GM18519 (cell line): ENCODE measurements at regions not wholly inside any gene's neighbourhood (a gene's known extent, or its start where the extent isn't known, plus 50 kb on each side); places are given as distances from the start of the nearest gene placed in this dataset.

Experiments
- ATAC-seq: cut with Tn5 transposase; IDR thresholded peaks from one replicate; pipeline ENCODE4 v1.9.1; 2021; ENCODE audit warnings: mild to moderate bottlenecking, moderate library complexity; ENCODE audit not compliant: unreplicated experiment, low FRiP score

- no peak for ATAC-seq
Observed at GRCh38 chr22:48181263-48181955, 1419.0 kb downstream of the TBC1D22A start.

- ATAC-seq = no peak
Observed at GRCh38 chr22:48180631-48181030, 1418.2 kb downstream of the TBC1D22A start.

DNA sequence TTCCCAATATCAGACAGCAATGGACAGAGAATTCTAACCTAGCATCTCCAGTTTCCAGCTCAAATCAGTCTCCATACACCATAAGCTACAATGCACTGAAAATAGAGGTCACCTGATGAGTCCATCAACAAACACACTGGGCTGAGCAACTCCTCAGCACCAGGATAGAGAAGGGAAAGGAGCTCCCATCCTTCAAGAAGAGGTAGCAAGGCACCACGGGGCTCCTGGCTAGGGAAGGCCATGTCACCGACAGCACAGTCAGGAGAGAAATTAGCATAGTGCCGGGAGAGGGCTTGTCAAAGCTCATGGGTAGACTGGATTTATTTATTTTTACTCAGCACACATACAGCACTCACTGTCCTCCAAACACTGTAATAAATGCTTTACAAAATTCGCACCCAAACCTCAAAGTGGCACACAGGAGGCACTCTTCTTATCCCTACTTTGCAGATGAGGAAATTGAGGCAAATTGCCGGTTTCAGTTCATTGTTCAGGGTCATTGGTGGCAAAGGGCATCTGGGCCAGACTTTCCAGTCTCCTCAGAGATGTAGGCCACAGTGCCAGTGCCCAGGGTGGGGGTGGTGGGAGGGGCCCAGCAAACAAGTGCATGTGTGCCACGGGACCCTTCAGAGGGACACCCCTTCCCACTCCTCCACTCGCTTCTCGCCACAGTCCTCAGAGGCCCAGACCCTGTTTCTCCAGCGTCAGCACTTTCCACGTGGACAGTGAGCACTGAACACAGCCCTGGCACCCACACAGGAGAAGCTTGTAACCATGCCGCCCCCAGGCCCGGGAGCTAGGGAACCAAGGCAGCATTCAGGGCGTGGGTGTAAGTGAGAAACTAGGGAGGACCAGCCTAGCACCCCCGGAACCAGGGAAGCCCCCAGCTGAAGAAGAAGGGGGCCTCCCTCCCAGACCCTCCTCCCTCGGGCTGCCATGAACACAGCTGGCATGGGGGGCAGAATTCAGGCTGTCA is 1417.4 kb downstream of the TBC1D22A start:
- ATAC-seq = no peak

GRCh38 chr22:48178536-48178935 is 1416.1 kb downstream of the TBC1D22A start:
- ATAC-seq = no peak

DNA sequence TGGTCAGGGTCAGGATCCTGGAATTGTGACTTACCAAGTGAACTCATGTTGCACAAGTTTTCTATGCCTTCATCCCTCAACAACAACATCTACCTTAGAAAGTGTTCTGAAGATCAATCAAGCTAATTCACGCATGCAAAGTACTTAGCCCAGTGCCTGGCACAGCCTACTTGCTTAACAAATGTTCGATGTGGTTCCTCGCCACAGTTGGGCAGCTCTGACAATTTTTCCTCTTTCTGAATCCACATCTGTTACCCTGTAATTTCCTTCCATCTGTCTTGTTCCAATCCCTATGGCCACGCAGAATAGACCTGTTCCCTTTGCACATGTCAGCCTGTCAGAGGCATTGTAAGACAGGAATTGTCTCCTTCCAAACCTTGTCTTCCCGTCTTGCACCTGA is 1415.2 kb downstream of the TBC1D22A start:
- no peak for ATAC-seq

- no peak for ATAC-seq
Observed at GRCh38 chr22:48175721-48176120, 1413.3 kb downstream of the TBC1D22A start.

DNA sequence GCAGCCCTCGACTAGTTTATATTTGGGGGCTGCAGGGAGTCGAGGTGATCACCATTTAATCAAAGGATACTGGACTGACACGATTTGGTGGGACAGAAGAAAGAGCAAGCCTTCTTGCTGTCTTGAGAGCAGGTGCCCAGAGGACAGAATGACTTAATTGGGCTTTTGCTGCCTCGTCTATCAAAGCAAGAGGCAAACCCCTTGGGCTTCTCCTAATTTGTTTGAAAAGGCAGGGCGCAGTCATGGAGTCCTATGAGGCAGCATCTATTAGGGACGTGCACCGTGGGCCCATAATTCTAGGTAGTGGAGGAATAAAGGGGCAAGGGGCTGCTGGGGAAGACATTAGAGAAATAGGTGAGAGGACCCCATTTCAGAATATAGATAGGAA is 1411.3 kb downstream of the TBC1D22A start:
- ATAC-seq = no peak

DNA sequence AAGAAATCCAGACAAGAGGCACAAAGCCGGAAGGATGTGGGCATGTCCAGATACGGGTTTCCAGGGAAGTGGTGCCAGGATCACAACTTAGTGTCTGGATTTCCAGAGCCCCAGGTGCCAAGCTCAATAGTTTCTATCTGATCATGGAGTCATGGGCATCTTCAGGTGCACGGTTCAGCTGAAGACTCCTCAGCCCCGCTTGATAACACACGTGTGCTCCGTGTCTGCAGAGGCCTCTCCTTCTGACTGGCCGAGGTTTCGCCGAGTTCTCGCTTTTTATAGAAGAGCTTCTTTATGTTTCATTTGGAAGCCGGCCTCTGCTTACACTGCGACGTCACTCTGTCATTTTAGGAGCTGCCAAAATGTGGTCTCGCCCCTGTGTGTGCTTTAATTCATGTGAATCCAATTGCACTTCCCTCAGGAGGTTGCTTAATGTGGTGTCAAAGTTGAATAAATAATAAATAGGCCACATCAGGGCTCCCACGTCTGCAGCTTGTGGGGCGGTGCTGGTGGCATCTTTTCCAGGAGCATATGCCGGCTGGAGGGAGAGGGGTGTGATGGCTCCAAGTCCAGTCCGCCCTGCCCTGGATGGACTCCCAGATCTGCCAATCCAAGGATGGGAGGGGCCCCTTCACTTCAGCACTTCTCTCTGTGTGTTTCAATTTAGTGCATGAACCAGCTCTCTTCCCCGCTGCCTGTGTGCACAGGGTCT is 1410.8 kb downstream of the TBC1D22A start:
- ATAC-seq = no peak

GRCh38 chr22:48171271-48171691 is 1408.8 kb downstream of the TBC1D22A start:
- ATAC-seq = no peak

DNA sequence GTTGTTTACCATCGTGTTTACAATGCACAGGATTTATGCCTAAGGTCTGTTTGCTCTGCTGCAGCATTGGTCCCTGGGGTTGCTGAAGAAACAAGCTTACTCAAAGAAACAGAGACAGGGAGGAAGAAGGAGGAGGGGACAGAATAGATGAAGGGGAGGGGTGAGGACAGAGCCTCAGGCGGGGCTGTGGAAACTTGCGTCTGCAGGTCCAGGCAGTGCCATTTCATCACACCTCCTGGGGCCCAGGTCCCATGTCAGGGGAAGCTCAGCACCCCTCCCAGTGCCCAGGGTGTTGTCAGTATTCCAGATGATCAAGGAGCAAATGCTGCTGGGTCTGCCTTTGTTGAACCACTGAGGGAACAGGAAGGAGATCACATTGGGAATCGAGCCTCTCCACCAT is 1406.8 kb downstream of the TBC1D22A start:
- no peak for ATAC-seq

- ATAC-seq = no peak
Observed at GRCh38 chr22:48167238-48167637, 1404.8 kb downstream of the TBC1D22A start.

GRCh38 chr22:48161298-48161697 is 1398.8 kb downstream of the TBC1D22A start:
- no peak for ATAC-seq

DNA sequence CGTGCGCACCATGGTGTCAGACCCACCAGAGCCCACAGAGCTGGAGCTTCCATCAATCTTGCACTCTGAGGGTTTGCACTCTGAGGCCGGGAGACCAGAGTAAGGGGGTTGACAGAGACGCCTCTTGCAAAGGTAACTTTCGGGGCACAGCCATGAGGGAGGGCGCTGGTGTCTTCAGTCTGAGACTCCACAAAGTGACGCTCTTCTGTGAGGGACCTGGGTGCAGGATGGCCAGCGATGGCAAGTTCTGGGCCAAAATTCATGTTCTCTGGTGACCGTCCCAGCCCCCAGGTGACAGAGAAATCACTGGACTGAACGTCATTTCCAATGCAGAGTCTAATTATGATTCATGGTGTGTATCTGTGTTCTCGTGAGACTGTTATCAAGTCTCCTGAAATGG is 1395.2 kb downstream of the TBC1D22A start:
- ATAC-seq = no peak

DNA sequence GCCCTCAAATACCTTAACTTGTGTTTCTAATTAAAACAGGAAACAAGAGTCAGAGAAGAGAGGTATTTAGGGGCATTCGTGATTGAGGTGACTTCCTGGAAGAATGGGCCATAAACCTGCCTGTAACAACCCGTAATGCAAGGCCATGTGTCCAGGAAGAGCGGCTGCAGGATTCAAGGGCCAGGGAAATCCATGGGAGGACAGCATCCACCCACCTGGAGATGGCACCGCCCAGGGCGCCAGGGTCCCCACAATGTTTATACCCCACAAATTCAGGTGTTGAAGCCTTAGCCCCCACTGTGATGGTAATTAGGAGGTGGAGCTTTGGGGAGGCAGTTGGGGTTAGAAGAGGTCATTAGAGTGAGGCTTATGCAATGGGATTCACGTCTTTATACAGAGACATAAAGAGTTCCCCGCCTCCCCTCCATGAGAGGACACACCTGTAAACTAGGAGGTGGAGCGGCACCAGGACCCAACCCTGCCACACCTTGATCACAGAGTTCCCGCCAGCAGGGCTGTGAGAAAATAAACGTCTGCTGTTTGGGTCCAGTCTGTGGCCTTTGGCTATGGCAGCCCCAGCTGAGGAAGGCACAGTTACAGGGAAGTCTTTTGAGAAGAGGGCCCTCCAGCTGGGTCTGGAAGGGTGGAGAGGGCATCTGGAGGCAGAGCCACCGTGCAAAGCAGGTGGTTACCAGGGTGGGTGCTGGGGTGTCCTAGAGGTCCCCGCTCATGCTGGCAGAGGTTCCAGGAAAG is 1394.3 kb downstream of the TBC1D22A start:
- no peak for ATAC-seq

GRCh38 chr22:48155446-48155845 is 1393.0 kb downstream of the TBC1D22A start:
- no peak for ATAC-seq

GRCh38 chr22:48154943-48155240 is 1392.4 kb downstream of the TBC1D22A start:
- ATAC-seq = no peak

DNA sequence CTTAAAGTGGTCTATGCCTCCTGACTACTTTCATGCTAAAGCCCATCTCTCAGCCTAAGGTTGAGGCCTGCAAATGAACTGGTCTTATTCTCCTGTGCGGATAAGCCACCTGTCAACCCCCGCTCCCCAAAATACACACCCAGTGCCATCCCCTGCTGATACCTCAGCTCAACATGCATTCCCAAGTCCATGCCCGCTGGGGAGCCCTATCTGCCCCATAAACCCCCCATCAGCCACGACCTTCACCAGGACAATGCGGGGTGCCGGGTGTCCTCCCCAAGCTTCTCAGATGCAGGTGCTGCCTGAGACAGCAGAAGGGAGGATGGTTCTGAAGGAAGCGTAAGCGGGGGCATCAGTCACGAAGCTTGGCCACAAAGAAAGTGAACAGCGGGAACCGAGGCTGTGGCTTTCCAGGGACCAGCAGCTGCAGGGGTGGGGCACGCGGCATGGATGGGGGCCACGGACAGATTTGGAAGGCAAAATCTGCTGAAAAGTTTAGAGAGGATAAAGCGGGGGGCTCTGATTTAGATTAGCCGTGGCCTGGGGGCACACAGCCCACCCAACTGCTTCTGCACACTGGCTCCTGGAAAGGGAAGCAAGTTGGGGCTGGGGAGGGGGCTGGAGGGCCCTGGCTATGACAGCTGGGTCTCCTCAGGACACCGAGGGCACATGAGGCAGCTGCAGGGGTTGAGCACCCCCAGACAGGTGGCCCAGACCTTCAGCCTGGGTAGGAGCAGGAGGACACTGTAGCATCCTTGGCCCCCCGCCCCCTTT is 1391.9 kb downstream of the TBC1D22A start:
- no peak for ATAC-seq

DNA sequence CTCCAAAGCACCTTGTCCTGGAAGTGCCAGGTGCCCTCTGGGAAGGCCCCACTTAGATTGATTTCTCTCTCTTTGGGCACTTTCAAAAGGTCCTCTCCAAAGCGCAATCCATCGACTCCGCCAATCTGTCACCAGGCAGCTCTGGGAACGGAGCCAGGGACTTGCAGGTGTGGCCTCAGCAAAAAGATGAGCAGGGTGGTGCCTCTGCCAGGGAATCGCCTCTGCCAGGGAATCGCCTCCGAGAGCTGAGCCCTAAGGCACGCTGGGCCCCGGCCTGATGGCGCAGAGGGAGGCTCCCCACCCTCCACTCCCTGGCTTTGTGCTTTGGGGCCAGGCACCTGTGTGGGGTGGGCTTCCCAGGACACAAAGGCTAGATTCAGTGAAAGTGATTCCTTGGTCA is 1391.3 kb downstream of the TBC1D22A start:
- ATAC-seq = no peak

- no peak for ATAC-seq
Observed at GRCh38 chr22:48152916-48153315, 1390.5 kb downstream of the TBC1D22A start.
